ENCODE measurements at regions not wholly inside any gene's neighbourhood (a gene's known extent, or its start where the extent isn't known, plus 50 kb on each side); places are given as distances from the start of the nearest gene placed in this dataset.

DNA sequence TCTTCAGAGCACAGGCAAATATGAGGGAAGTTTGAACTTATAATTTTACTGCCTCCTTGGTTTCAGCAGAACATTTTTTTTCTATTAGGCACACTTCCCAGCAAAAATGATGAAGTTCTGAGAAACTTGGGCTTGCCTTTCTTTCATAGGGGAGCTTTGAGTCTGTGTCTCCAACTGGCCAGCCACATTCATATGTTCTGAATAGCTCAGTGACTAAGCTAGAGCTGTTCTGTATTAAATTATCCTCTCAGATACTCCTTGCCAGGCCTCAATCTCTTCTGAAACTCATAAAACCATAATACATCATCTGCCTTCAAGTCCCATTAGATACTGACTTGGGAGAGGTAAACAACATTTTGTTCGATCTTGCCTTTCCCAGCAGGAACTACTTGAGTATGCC is 476.5 kb downstream of the GPAM start:
- no peak for DNase-seq (ENCODE audit: low read depth in 2 of 3, low spot score in 2 of 3)

GRCh38 chr10:111709603-111710002 is 474.0 kb downstream of the GPAM start:
- DNase-seq (ENCODE audit: low read depth in 2 of 3, low spot score in 2 of 3) = no peak

DNA sequence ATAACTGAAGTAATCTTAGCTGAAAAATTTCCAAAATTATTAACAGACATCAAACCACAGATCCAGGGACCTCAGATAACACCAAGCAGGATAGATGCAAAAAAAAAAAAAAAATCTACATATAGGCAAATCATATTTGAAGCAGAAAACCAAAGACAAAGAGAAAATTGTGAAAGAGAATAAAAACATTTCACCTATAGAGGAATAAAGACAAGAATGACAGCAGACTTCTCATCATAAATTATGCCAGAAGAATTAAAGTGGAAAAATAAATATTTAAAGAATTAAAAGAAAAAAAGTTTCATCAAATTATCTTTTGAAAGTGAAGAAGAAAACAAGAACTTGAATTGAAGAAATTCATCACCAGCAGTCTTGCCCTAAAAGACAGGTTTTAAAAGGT is 467.5 kb downstream of the GPAM start:
- no peak for DNase-seq (ENCODE audit: low read depth in 2 of 3, low spot score in 2 of 3)

DNA sequence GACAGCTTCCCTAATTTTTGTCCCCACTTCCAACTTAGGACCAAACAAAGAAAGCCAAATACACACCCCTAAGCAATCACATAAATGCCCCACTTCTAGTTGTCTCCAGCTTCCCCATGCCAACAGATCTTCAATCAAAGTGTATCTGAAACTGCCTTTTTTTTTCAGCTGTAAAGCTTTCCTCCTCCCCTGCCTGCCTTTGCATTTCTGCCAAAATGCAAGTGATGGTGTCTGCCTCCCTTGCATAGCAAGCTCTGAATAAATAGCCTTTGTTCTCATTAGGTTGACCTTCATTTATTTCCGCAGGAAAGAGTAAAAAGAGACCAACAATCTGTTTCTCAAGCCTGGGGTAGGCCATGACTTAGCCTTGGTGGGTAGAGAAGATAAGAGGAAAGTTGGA is 459.4 kb downstream of the GPAM start:
- no peak for DNase-seq (ENCODE audit: low read depth in 2 of 3, low spot score in 2 of 3)

GRCh38 chr10:111725050-111725449 is 458.5 kb downstream of the GPAM start:
- DNase-seq (ENCODE audit: low read depth in 2 of 3, low spot score in 2 of 3) = no peak

- no peak for DNase-seq (ENCODE audit: low read depth in 2 of 3, low spot score in 2 of 3)
Measured at GRCh38 chr10:111732166-111732785, 451.3 kb downstream of the GPAM start.

DNA sequence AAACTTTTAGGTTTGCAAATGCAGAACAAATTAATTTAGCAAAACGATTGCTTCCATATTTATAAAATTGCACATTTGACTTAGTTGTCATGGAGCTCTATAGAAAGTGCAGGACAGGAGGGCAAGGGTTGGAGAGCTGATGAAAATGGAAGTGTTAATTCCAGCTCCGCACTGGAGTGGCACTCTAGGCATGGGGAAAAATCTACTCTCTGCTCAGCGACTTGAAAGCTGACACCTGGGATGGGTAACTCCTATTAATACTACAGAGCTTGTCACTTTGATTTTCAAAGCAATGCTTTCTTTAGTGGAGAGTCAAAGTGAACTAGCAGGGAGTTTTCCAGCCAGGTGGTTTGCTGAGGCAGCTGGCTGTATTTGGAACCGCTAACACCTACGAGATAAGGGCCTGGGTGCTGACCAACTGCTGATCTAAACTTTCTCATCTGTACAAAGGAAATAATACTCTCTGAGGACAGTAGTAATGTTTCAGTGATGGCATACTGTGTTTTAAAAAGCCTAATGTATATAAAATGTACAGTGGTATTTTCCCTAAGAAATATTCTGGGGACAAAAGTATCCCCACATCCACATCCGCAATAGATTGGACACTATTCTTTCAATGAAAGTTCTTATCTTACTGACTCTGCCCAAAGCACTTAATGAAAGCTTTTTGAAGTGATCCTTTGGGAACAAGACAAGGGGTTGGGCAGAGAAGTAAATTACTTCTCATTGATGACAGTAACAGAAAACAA is 444.3 kb downstream of the GPAM start:
- DNase-seq (ENCODE audit: low read depth in 2 of 3, low spot score in 2 of 3) = no peak

GRCh38 chr10:111739874-111740139 is 443.8 kb downstream of the GPAM start:
- no peak for DNase-seq (ENCODE audit: low read depth in 2 of 3, low spot score in 2 of 3)

DNA sequence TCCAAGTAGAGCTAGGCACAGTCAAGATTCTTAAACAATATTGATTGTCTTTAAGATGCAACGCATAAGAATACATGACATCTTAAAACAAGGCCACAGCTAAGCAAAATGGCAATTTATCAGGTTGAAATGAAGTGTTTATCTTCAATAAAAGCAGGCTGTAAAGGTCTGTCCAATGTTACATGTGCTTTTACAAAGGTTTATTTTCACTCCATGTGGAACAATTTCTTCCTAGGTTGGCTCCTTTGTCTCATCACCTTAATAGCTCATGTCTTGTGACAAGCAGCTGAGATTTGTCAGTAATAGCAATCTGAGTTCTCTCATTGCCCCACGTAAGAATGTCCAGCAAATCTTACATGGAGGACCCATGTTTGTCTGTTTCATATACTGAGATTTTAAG is 437.6 kb downstream of the GPAM start:
- DNase-seq (ENCODE audit: low read depth in 2 of 3, low spot score in 2 of 3) = no peak

- no peak for DNase-seq (ENCODE audit: low read depth in 2 of 3, low spot score in 2 of 3)
Measured at GRCh38 chr10:111747751-111748150, 435.8 kb downstream of the GPAM start.

- DNase-seq (ENCODE audit: low read depth in 2 of 3, low spot score in 2 of 3) = no peak
Measured at GRCh38 chr10:111748184-111748583, 435.4 kb downstream of the GPAM start.

- no peak for DNase-seq (ENCODE audit: low read depth in 2 of 3, low spot score in 2 of 3)
Measured at GRCh38 chr10:111750165-111750849, 433.3 kb downstream of the GPAM start.

DNA sequence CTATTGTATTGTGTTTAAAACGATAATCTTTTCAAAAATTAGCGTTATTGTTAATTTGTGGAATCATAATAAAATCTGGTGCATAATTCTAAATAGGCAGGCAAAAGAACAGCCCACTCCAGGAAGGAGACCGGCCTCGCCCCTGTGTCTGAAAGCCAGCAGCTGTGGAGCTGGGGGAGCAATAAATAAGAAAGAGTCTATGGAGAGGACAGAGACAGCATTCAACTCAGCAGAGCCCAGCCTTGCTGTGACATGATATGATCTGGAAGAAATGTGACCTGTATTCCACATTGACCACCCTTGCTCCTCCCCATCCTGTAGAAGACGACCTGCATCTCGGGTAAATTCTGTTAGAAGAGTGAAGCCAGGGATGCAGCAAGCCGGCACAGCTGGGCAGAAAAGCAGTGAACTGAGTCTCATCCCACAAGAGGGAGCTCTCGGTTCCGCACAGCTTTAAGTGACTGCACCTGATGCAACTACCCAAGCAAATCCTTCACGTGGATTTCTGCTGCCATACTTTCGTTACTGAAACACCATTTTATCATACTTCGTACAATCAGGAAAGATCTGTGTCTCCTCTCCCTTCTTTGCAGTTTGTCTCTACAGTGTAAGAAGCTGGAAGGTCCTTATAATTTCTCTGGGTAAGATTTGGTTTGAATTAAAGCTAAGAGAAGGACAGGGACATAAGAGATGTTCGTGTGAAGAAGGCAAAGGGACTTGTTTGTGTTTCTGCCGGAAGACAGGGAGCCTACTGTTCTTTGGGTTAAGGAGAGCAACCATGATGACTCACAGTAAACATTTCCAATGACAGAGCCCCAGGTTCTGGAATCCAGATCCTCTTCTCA is 427.1 kb downstream of the GPAM start:
- DNase-seq (ENCODE audit: low read depth in 2 of 3, low spot score in 2 of 3) = no peak

DNA sequence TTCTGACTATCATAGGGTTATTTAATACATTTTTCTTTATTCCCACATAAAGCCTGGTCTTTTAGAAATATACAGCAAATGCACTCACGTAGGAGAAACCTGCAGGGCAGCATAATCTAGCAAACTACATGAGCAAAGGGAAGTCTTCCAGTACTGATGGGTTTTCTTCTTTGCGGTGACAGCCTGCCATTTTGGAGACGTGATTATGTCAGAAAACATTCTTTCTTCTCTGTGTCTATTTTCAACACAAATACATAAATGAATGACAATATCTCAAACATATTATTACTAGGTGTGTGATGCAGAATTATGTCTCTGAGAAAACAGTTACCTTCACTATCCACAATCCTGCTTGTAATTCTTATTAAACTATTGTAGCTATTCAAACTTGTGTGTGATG is 425.0 kb downstream of the GPAM start:
- no peak for DNase-seq (ENCODE audit: low read depth in 2 of 3, low spot score in 2 of 3)

- no peak for DNase-seq (ENCODE audit: low read depth in 2 of 3, low spot score in 2 of 3)
Measured at GRCh38 chr10:111762114-111762513, 421.5 kb downstream of the GPAM start.

DNA sequence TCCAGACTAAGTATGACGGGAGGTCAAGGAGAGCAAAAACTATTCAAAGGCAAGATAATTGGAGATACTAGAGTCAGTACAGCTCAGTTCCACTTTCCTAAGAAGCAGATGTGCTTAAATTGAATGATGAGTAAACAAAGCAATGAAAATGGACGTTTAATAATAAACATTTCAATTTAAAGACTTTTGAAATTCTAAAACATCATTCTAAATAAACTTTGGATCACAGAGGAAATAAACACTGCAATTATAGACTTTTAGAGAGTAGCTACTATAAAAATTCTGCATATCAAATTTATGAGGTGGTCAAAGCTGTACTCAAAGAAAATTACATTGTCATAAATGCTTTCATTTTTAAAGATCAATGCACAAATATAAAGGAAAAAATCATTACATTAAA is 418.3 kb downstream of the GPAM start:
- no peak for DNase-seq (ENCODE audit: low read depth in 2 of 3, low spot score in 2 of 3)

- no peak for DNase-seq (ENCODE audit: low read depth in 2 of 3, low spot score in 2 of 3)
Measured at GRCh38 chr10:111766464-111766863, 417.1 kb downstream of the GPAM start.

DNA sequence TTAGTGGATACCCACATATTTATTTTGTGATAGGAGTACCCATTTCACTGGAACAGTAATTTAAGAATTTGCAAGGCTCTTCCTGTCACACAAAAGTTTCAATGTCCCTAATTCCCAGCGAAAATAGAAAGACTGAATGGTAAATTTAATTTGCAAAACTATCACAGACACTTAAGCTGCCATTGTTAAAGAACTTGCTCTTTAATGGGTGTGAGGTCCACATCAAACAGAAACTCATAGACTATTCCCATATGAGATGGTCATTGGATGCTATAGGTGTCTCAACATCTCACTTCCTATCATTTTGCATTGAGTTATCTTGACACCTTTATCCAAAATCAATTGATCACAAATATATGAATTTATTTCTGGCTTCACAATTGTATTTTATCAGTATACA is 415.9 kb downstream of the GPAM start:
- no peak for DNase-seq (ENCODE audit: low read depth in 2 of 3, low spot score in 2 of 3)

GRCh38 chr10:111773950-111774349 is 409.6 kb downstream of the GPAM start:
- DNase-seq (ENCODE audit: low read depth in 2 of 3, low spot score in 2 of 3) = no peak

DNA sequence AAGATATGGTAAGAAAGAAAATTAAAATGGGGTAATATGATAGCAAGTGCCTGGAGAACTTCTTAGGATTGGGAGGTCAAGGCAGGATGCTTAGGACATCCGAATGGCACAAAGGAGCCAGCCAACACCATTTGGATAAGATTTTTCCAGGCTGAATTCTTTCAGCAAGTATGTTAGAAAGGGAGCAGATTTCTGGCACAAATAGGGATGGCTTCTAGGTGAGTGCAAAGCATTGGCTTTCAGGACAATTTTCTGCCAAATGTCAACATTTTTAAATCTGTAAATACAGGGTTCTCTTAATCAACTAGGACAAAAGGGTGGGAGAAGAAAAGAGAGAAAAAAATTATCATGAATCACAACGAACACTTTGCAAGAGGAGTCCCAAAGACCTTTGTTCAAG is 409.1 kb downstream of the GPAM start:
- no peak for DNase-seq (ENCODE audit: low read depth in 2 of 3, low spot score in 2 of 3)

- DNase-seq (ENCODE audit: low read depth in 2 of 3, low spot score in 2 of 3) = no peak
Measured at GRCh38 chr10:111784436-111784835, 399.1 kb downstream of the GPAM start.

GRCh38 chr10:111784946-111785465 is 398.6 kb downstream of the GPAM start:
- DNase-seq (ENCODE audit: low read depth in 2 of 3, low spot score in 2 of 3) = no peak
